Aorta (tissue), 5 donors: ENCODE measurements at regions not wholly inside any gene's neighbourhood (a gene's known extent, or its start where the extent isn't known, plus 50 kb on each side); places are given as distances from the start of the nearest gene placed in this dataset.

Experiments used
- ATAC-seq: fragments of 200-7000 bp; cut with Tn5 transposase; one replicate; pipeline ENCODE4 v1.9.1; 2022; ENCODE audit warnings: moderate library complexity; ENCODE audit not compliant: low FRiP score
- DNase-seq, 2 donors: peaks; one replicate each; pipeline ENCODE4 v3.0.0-alpha.2; 2020
- H3K27ac ChIP-seq, 2 donors: one replicate each; pipeline ENCODE4 v1.5.1; 2013; ENCODE audit warnings: low read length in 2 of 2, mild to moderate bottlenecking in 2 of 2, moderate library complexity in 2 of 2, control low read depth in 1 of 2, inconsistent platforms in 1 of 2, low read depth in 1 of 2
- H3K27me3 ChIP-seq, 2 donors: one replicate each; pipeline ENCODE4 v1.6.1; 2013; ENCODE audit warnings: control low read depth in 1 of 2, low read length in 1 of 2, mild to moderate bottlenecking in 1 of 2, moderate library complexity in 1 of 2; ENCODE audit not compliant: insufficient read depth in 2 of 2, control insufficient read depth in 1 of 2
- H3K36me3 ChIP-seq, 2 donors: one replicate each; pipeline ENCODE4 v1.6.1; 2013; ENCODE audit warnings: control low read depth in 1 of 2, low read length in 1 of 2, mild to moderate bottlenecking in 1 of 2; ENCODE audit not compliant: insufficient read depth in 2 of 2, control insufficient read depth in 1 of 2
- H3K4me1 ChIP-seq, 2 donors: one replicate each; pipeline ENCODE4 v1.6.1; 2013; ENCODE audit warnings: low read length in 2 of 2, control low read depth in 1 of 2, mild to moderate bottlenecking in 1 of 2, moderate library complexity in 1 of 2; ENCODE audit not compliant: insufficient read depth in 2 of 2, control insufficient read depth in 1 of 2
- H3K4me3 ChIP-seq, 2 donors: one replicate each; pipeline ENCODE4 v1.5.1; 2013; ENCODE audit warnings: low read length in 2 of 2, control low read depth in 1 of 2, mild to moderate bottlenecking in 1 of 2
- H3K9me3 ChIP-seq: one replicate; pipeline ENCODE4 v1.6.1; 2013; ENCODE audit warnings: mild to moderate bottlenecking, low read length; ENCODE audit not compliant: control insufficient read depth
- WGBS, 2 donors: extraction: QIAGEN DNeasy Blood & Tissue Kit; methylation state at CpG; one replicate each; pipeline ENCODE4 v1.1.7; 2013; 5-methylcytosine and 5-hydroxymethylcytosine counted together
- intact Hi-C, 2 donors: fragments of 100-400 bp; cut with DNase I; formaldehyde crosslinking; loops; one replicate each; pipeline versions ENCODE4 v1.14.2 to v1.15.0; 2022
- donor health status: healthy with polysubstance abuse.
- donor health status: Bipolar disorder and iron deficiency.
- donor health status: DM: no; HTN: no; CAD: no.
- donor health status: DM: no; HTN: no; CAD: no.
- donor health status: DM: yes; HTN: yes; CAD: no.

DNA sequence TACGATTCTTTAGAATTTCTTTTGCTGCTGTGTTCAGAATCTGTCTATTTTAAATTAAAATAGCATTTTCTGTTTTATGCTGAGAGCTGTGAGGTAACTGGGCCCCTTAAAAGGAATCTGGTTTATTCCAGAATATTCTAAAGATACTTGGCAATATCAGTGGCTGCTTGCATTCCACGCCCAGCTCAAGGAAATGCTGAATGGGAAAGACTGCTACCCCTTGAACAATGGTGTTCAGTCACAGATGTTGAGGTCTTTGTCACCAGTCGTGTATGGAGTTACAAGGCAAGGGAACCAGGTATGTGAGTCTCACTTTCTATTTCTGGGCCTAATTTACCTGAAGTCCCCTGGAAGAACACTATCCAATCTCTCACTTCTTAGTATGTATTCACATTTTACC is 377.9 kb upstream of the CDH7 start:
- intact Hi-C loops: no loop called here
- Histone ChIP-seq H3K36me3 (no peaks in the 10 kb centered on the region), H3K4me1 (no peaks in the 10 kb centered on the region), H3K27ac (no peak overlapping the region), H3K9me3 (no peaks in the 10 kb centered on the region), H3K4me3 (no peak overlapping the region), H3K27me3 (no peaks in the 10 kb centered on the region)
- ATAC-seq: no peak
- 84 to 85% methylated on average over 3 of the region's 3 CpGs for WGBS, 2 donors
- DNase-seq: no peak

DNA sequence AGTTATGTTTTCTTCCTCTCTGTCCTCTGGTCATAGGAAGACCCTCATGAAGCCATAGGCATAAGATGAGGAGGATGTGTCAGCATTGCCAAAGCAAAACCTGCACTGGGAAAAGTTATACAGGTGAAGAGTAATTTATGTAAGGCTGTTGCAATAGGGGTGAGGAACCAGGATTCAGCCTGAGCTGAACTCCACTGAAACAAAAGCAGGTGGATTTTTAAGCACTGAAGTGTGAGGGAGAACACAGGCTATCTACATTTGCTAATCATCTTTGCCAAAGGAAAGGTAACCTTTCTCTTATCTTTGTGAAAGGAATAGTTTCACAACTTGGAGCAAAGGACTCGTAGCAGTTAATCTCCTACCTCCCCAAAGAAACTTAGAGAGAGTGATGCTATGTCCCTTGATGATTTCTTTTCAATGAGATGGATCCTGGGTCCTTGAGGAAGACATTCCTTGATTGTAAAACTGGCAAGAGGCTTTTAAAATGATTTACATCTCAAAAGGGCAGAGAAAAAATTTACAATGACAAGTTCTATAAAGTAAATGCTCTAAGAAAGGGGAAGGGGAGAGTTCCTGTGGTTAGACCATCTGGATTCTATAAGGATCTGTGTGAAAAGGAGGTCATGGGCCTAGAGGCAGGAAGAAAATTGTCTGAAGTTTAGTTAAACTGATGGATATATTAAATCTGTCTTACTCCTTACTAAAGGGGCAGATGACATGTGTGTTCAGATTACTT is 385.4 kb upstream of the CDH7 start:
- ATAC-seq (no peak), DNase-seq (no peak)
- WGBS, 2 donors: 1 to 33% methylated on average over 1 of the region's 1 CpG
- H3K27ac ChIP-seq: no peak overlapping the region
- no peaks in the 10 kb centered on the region for H3K27me3 ChIP-seq
- intact Hi-C loops: no loop called here
- no peaks in the 10 kb centered on the region for H3K9me3 ChIP-seq
- no peak overlapping the region for H3K4me3 ChIP-seq
- no peaks in the 10 kb centered on the region for H3K36me3 ChIP-seq
- no peaks in the 10 kb centered on the region for H3K4me1 ChIP-seq

DNA sequence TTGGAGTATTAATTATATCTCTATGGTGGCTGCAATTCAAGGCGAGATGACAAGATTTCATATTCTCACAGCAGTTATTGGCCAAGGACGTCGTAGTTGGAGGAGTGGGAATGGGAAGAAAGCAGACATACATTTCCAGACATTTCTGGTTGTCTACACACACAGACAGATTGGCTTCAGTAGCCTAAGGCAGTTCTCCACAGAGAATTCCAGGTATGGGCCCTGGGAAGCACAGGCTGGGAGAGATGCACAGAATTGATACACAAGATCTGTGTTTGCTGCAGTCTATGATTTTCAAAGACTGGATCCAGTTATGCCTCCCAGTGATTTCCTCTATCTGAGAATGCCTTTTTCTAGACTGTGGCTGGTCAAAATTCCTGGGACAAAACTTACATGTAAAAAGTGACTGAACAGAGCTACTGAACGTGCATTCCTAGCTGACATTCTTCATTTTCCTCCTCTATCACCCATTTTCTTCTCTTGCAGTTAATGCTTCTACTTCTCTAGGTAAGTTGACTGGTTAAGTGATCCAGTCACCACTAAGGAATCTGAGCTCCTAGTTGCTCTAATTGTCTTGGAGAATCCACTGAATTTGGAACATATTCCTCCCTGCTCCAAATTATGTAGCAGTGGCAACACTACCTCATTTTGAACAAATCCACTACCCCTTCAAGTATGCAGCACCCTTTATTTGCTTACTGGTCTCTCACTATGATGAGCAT is 386.7 kb upstream of the CDH7 start:
- Histone ChIP-seq H3K36me3 (no peaks in the 10 kb centered on the region), H3K27ac (no peak overlapping the region), H3K27me3 (no peaks in the 10 kb centered on the region), H3K9me3 (no peaks in the 10 kb centered on the region), H3K4me3 (no peak overlapping the region), H3K4me1 (no peaks in the 10 kb centered on the region)
- WGBS, 2 donors: 46 to 71% methylated on average over 4 of the region's 4 CpGs
- intact Hi-C loops: no loop called here
- DNase-seq (no peak), ATAC-seq (no peak)

DNA sequence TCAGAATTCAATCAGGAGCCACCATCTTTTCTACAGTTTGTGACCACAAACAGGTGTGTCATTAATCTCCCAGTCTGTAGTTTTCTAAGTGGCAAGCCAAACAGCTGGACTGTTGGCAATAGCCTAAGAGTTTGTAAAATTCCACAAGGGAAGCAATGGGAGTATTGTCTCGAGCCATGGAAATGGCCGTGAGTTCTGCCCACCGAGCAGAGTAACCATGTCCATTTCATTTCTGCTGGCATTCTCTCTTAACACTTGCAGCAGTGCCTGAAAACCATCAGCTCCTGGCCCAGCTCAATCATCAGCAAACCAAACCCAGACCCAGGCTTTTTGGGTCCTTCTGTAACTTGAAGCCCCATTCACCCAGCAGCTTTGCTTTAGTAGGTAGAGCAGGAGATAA is 387.8 kb upstream of the CDH7 start:
- Histone ChIP-seq H3K27ac (no peak overlapping the region), H3K27me3 (no peaks in the 10 kb centered on the region), H3K4me3 (no peak overlapping the region), H3K36me3 (no peaks in the 10 kb centered on the region), H3K4me1 (no peaks in the 10 kb centered on the region), H3K9me3 (no peaks in the 10 kb centered on the region)
- intact Hi-C loops: no loop called here
- no peak for DNase-seq
- 92% methylated on average over 3 of the region's 3 CpGs for WGBS, 2 donors
- ATAC-seq: no peak

DNA sequence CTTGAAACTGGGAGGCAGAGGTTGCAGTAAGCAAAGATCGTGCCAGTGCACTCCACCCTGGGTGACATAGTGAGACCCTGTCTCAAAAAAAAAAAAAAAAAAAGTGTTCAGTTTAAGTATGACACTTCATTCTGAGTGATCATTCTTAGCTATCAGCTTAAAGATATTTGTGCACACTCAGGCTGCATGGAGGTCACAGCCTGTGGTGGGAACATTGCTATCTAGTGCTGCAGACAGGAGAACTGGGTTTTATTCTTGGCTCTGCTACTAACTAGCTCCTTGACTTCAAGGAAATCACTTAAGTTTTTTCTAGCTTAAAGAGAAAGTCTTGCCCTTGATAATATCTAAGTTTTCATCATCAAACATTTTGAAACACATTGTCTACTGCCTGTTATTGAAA is 391.3 kb upstream of the CDH7 start:
- no peaks in the 10 kb centered on the region for H3K36me3 ChIP-seq
- ATAC-seq (no peak), DNase-seq (no peak)
- intact Hi-C loops: no loop called here
- H3K27ac ChIP-seq: no peak overlapping the region
- WGBS, 2 donors: 75 to 85% methylated on average over 1 of the region's 1 CpG
- H3K27me3 ChIP-seq: no peaks in the 10 kb centered on the region
- H3K4me1 ChIP-seq: no peaks in the 10 kb centered on the region
- H3K4me3 ChIP-seq: no peak overlapping the region
- no peaks in the 10 kb centered on the region for H3K9me3 ChIP-seq

DNA sequence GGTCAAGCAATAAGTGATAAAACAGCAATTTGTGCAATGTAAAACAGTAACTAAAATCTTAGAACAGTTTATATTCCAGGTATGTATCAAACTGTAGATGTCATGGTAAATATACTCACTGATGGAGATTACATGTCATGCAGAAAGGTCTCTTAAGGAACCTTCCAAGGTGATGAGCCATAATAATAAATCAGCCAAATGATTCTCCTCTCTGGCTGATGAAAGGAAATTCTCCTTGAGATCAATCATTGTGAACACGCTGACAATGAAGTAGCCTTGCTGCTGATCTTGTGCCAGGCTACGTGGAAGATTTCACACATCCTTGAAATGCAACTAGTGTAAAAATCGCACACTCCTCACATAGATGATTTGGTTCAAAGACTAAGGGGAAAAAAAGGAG is 392.5 kb upstream of the CDH7 start:
- H3K27me3 ChIP-seq: no peaks in the 10 kb centered on the region
- 75 to 90% methylated on average over 3 of the region's 3 CpGs for WGBS, 2 donors
- H3K36me3 ChIP-seq: no peaks in the 10 kb centered on the region
- no peak overlapping the region for H3K4me3 ChIP-seq
- no peaks in the 10 kb centered on the region for H3K4me1 ChIP-seq
- DNase-seq: no peak
- intact Hi-C loops: no loop called here
- ATAC-seq: no peak
- no peak overlapping the region for H3K27ac ChIP-seq
- H3K9me3 ChIP-seq: no peaks in the 10 kb centered on the region

DNA sequence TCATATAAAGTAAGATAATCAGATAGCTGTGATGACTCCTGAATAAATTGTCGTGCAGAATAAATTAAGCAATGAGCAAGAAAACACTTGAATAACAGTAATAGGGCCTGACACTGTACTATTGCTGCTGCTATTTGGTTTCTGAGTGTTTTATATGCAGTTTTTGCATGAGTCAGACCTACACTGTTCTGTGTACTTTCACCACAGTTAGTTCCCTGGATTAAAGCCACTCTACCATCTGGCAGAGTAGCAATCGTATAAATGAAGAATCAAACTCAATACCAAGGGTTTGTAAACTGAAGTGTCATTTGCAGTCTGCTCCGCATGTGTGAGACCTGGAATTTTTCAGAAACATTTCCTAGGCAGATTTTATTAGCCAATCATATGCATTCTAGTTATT is 398.6 kb upstream of the CDH7 start:
- no peaks in the 10 kb centered on the region for H3K27me3 ChIP-seq
- no peak for DNase-seq
- H3K27ac ChIP-seq: no peak overlapping the region
- intact Hi-C loops: no loop called here
- H3K36me3 ChIP-seq: no peaks in the 10 kb centered on the region
- WGBS, 2 donors: 64 to 80% methylated on average over 3 of the region's 3 CpGs
- H3K4me3 ChIP-seq: no peak overlapping the region
- ATAC-seq: no peak
- no peaks in the 10 kb centered on the region for H3K9me3 ChIP-seq
- H3K4me1 ChIP-seq: no peaks in the 10 kb centered on the region

DNA sequence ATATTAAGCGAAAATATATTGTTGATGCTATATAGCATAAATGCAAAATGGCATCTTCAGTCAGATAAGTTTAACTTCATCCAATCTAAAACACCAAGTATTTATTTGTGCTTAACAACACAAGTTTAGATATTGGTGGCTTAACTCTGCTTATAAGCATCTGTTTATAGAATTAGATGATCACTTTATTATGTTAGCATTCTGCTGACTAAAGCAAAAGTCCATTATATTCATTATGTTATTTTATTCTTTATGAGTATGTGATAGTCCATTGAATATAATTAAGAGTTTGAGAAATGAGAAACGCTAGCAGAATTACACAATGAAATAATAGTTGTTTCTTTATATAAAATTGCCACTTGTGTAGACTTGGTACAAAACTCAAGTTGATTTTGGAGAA is 401.2 kb upstream of the CDH7 start:
- H3K9me3 ChIP-seq: no peaks in the 10 kb centered on the region
- 80 to 86% methylated on average over 2 of the region's 2 CpGs for WGBS, 2 donors
- no peak overlapping the region for H3K27ac ChIP-seq
- no peak overlapping the region for H3K4me3 ChIP-seq
- no peak for DNase-seq
- ATAC-seq: no peak
- no peaks in the 10 kb centered on the region for H3K27me3 ChIP-seq
- H3K4me1 ChIP-seq: no peaks in the 10 kb centered on the region
- intact Hi-C loops: no loop called here
- no peaks in the 10 kb centered on the region for H3K36me3 ChIP-seq

DNA sequence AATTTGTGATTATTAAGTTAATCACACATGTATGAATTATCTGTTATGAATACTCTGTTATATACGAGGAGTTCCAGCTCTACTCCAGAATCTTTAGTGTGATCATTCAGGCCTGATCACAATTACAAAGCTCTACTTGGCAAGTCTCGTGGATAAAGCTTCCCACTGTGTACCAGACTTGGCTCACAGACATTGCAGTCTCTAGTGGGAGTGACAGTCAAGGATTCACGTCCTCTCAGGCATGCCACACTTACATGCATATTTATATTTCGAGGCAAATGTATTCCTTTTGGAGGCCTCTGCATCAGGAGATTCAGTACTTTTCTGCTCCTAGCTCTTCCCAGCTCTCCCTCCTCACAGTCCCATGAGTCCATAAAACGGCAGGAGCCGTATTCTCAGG is 403.4 kb upstream of the CDH7 start:
- no peak overlapping the region for H3K27ac ChIP-seq
- no peaks in the 10 kb centered on the region for H3K9me3 ChIP-seq
- no peaks in the 10 kb centered on the region for H3K27me3 ChIP-seq
- DNase-seq (no peak), ATAC-seq (no peak)
- intact Hi-C loops: no loop called here
- H3K4me3 ChIP-seq: no peak overlapping the region
- 49 to 57% methylated on average over 6 of the region's 6 CpGs for WGBS, 2 donors
- no peaks in the 10 kb centered on the region for H3K36me3 ChIP-seq
- H3K4me1 ChIP-seq: no peaks in the 10 kb centered on the region
